HG03135 (cell line): ENCODE measurements at regions not wholly inside any gene's neighbourhood (a gene's known extent, or its start where the extent isn't known, plus 50 kb on each side); places are given as distances from the start of the nearest gene placed in this dataset.

Experiments used
- ATAC-seq: cut with Tn5 transposase; IDR thresholded peaks from one replicate; pipeline ENCODE4 v1.9.1; 2021; ENCODE audit warnings: mild to moderate bottlenecking, moderate library complexity; ENCODE audit not compliant: unreplicated experiment

GRCh38 chr4:126697748-126698147 is 935.0 kb upstream of the INTU start:
- ATAC-seq, result no peak

DNA sequence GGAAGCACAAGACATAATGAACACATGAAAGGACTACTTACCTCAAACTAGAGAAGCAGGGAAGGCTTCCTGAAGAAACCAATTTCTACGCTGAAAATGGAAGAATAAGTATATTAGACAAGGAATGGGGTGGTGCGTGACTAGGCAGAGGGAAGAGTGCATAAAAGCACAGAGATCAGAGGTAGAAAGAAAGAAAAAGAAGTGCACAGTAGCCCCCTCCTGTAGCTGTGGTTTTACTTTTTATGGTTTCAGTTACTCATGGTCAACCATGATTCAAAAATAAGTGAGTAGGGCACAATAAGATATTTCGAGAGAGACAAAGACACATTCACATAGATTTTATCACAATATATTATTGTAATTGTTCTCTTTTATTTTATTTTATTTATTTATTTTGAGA is 934.5 kb upstream of the INTU start:
- ATAC-seq, result no peak

DNA sequence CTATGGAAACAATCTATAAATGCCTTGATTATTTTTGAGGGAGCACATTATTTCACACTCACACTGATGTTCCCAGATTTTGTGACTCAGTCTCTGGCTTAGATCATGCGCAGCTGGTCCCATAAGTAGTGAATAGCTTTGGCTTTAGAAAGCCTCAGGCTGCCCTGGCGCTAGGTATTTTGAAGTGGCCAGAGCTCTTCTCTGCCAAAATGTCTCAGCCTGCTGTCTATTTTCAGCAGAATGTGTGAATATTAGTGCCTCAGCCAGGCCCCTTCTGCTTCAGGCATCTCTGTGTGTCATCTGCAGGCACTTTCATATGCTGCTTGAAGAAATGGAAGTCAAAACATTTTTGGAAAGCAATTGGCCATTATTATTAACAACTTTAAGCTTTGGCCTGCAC is 931.0 kb upstream of the INTU start:
- no peak for ATAC-seq

GRCh38 chr4:126702747-126703146 is 930.0 kb upstream of the INTU start:
- ATAC-seq, result no peak

DNA sequence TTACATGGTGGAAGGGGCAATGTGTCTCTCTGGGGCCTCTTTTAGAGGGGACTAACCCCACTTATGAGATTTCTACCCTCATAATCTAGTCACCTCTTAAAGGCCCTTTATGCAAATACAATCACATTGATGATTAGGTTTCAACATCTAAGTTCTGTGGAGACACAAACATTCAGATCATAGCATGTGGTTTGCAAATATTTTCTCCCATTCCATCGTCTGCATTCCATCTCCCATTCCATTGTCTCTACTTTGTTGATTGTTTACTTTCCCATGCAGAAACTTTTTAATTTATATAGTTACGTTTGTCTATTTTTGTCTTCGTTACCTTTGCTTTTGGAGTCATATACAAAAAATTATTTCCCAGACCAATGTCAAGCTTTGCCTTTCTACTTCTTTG is 927.5 kb upstream of the INTU start:
- no peak for ATAC-seq

GRCh38 chr4:126708716-126709115 is 924.0 kb upstream of the INTU start:
- no peak for ATAC-seq

DNA sequence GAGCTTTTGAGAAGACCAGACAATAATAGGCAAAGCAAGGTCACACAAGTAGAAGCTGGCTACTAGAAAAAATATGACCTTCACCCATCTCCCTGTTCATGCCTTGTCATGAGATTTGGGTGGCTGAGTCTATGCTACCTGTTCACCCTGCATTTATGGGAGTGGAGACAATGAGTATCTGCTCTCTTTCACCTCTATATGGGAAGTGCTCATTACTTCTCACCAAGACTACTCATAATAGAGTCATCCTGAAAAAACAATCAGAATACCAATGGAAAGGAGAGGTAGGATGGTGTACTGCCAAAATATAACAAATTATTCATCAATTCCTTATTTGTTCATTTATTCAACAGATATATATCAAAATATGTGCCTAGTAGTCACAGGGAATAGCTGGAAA is 921.8 kb upstream of the INTU start:
- ATAC-seq, result no peak

- ATAC-seq, result no peak
These were observed 917.7 kb upstream of the INTU start for GRCh38 chr4:126715067-126715466.

DNA sequence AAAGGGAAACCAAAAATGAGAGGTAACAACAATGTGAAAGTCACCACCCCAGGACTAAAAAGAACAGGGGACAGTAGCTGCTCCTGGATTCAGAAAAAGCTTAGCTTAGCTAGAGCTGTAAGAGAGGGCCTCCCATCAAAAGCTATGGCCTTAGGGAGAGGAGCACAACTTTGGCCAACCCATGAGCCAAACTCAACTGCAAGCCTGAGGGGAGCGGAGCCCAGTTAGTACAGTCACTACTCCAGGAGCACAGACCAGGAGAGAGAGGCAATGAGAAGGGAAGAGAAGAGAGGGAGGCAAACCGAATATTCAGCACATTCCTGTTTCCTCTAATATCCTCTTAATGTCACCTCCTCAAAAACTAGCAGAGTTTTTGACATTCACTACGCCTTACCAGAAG is 917.1 kb upstream of the INTU start:
- no peak for ATAC-seq

DNA sequence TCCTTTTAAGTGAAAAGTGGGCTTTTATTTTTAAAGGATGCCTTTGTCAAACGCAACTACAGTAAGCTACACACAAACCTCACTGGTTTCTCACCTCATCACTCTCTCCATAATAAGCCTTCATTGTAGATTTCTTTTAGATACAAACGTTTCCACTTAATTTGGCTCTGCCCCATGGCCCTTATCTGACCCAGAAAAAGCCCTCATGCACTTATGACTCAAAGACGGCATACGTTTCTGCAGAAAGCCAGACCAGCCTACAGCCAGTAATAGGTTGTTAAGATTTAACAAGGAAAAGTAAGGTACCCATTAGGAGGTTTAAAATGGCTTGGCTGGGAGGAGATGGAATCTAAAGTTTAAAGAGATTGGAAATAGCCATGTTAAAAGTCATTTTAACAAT is 914.6 kb upstream of the INTU start:
- no peak for ATAC-seq

GRCh38 chr4:126719852-126720251 is 912.9 kb upstream of the INTU start:
- ATAC-seq, result no peak

GRCh38 chr4:126725906-126726305 is 906.9 kb upstream of the INTU start:
- ATAC-seq, result no peak

GRCh38 chr4:126727461-126727860 is 905.3 kb upstream of the INTU start:
- no peak for ATAC-seq

DNA sequence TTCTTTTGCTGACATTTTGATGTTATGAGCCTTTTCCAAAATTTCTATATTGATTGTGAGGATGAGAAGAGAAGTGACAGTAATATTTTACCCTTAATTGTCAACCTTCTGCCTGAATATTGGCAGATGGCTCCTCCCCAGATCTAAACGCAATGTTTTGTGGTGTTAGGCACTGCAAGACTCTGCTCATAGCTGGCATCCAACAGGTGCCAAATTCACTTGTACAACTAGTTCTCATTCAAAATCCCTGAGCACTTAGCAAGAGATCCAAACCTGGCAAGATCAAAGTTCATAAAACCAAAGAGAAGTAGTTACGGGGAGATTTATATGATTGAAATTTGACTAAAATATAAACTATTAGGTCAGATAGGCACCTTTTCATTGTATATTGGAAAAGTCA is 901.7 kb upstream of the INTU start:
- ATAC-seq, result no peak

GRCh38 chr4:126733301-126733700 is 899.5 kb upstream of the INTU start:
- ATAC-seq, result no peak

GRCh38 chr4:126734465-126734864 is 898.3 kb upstream of the INTU start:
- no peak for ATAC-seq

- ATAC-seq, result no peak
These were observed 897.2 kb upstream of the INTU start for GRCh38 chr4:126735294-126736132.

DNA sequence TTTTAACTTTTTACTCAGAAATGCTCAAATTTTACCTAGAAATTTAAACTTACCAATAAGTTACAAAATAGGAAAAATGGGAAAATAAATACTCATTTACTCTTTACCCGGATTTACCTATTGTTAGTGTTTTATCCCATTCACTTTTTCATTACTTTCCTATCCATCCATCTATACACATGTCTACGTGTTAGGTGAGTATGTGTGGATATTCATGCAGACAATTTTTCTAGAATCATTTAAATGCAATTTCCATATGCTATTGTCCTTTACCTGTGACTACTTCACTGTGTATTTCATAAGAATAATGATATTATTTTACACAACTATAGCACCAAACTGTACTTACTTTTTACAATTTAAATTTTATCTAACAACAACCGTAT is 896.6 kb upstream of the INTU start:
- ATAC-seq, result no peak

DNA sequence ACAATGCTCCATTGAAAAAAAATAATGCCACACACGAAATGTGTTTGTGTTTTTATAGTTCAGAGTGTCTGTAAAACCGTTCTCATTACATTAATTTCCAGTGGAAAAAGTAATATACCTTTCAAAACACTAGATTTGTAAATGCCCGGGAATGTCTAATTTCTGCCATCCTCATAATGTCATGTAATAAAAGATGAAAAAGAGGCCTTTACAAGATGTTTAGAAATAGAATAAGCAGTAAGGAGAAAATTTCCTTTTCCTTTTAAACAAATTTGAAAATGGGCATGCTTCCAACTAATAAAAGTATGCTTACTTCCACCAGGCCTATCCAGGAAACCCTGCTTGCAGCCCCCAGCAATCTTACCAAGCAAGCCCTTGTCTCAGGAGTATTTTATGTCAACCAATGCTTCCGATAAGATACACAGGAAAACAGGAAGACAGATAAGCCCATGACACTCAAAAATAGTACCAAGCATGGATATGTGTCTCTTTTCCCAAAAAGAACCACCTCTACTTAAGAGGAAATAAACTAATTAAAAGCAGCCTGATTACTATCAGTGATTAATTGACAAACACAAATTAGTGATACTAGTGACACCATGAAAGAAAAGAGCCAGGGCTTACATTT is 894.7 kb upstream of the INTU start:
- no peak for ATAC-seq

GRCh38 chr4:126738527-126738923 is 894.2 kb upstream of the INTU start:
- no peak for ATAC-seq

GRCh38 chr4:126738926-126739325 is 893.8 kb upstream of the INTU start:
- ATAC-seq, result no peak

DNA sequence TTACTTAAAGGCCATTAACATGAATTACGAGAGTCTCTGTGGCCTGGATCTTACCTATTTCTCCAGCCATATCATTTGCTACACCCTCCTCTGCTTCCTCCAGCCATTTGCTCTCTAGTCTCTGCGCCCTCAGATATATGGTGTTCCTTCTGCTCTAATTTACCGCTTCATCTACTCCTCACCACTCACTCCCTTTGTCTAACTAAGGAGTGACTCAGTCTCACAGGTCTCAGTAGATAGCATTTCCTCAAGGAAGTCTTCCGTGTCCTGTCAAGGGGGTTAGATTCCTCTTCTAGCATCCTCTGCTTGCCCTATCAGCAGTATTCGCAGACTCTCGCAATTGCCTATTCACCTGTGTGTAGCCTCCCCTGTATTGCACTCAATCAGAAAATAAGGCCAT is 892.1 kb upstream of the INTU start:
- no peak for ATAC-seq

DNA sequence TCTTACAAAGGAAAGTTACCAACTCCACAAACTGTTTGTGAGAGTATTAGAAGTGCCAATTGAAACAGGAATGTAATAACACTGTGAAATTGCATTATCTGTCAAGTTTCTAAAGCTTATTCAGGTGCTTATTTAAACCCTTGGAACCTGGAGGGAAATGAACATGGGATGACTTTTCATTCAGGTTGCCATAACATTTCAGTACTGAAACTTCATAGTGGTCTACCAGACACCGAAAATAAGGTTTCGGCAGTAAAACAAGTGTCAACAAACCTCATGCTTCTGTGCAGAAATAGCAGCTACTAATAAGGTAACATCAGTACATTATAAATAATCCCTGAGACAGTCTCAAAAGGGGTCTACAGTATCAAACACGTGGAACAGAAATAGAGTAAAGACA is 890.7 kb upstream of the INTU start:
- ATAC-seq, result no peak
